D721Med (cell line): ENCODE measurements at regions not wholly inside any gene's neighbourhood (a gene's known extent, or its start where the extent isn't known, plus 50 kb on each side); places are given as distances from the start of the nearest gene placed in this dataset.

Experiments used
- DNase-seq: peaks from one replicate; pipeline ENCODE4 v3.0.0; 2011; ENCODE audit warnings: low spot score; ENCODE audit not compliant: insufficient read length
- FAIRE-seq: peaks from 2 replicates; lab custom pipeline; 2011; peaks lifted over from hg19 to GRCh38; lab: Jason Lieb, UNC
- CTCF ChIP-seq: IDR thresholded peaks from 2 replicates; pipeline ENCODE4 v1.5.1; 2012; ENCODE audit warnings: mild to moderate bottlenecking, control low read depth; ENCODE audit not compliant: insufficient read depth; ENCODE audit errors: missing control alignments

DNA sequence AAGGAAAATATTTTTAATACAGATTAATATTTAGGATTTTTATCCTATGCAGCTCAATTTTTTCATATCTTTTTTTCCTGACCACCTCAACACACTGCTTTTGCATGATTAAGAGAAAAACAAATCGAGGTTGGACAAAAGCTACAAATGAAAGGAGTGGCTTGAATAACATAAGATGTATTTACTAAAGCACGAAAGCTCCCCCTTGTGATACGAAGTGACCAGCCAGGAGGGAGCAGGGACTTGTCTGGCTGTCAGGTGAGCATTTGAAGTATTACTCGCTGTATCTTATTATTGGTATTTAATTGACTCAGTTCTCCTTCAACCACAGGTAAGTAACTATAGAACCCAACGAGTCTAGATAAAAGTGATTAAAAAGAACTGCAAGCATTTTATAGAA is 265.2 kb upstream of the PHF14 start:
- TF ChIP-seq CTCF, result peak; percentile 67
- FAIRE-seq (no peak), DNase-seq (no peak)

- no peak for DNase-seq
- no peak for FAIRE-seq
- no peak for TF ChIP-seq CTCF
These were observed 254.9 kb upstream of the PHF14 start for GRCh38 chr7:10718768-10719167.

DNA sequence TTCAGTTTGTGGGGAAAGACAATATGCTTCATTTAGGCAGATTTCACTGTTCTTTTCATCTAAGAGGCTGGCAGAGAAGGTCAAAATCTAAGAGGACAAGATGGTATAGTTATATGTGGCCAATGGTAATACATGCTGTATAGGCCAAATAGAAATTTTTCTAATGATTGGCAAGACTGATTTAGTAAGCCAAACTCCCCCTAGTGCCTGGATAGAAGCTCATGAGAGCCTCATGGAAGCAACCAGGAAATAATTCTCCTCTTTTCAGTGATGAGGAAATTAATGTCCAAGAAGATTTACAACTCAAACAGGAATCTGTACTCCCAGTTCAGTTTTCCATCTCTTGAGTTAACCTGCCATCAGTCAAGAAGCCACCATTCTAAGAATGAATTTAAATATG is 253.6 kb upstream of the PHF14 start:
- FAIRE-seq (no peak), DNase-seq (no peak)
- no peak for TF ChIP-seq CTCF

DNA sequence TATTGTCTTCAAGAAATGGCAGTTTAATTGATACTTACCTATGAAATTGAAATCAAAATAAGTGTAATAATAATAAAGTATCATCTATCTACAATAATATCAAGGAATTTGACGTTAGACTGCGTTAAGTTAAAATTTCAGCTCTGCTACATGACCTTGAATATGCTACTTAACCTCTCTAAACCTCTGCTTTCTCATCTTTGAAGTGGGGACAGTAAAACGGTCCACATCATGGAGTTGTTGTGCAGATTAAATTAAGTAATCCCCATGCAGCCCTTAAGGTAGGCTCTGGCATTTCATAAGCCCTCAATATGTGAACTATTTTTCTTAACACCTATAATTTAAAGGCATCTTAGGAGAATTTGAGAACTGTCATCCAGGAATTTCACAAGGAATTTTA is 252.4 kb upstream of the PHF14 start:
- no peak for DNase-seq
- no peak for TF ChIP-seq CTCF
- FAIRE-seq, result no peak

DNA sequence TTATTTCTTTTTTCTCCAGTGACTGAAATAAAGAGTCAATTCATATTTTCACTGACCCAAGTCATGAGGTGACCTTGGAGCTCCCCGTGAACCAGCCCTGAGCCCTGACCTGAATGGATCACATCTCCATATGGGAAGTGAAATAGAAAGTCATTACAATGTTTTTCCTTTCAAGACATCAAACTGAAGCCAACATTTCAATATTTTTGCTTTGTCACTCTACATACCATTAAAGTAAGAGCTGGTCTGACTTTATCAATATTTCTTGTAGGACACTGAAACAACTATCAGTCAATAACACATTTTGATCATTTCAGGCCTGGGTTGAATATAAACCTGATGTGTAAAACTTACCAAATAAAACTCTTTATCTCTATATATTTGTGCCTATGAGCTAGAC is 249.8 kb upstream of the PHF14 start:
- DNase-seq, result no peak
- no peak for FAIRE-seq
- no peak for TF ChIP-seq CTCF

DNA sequence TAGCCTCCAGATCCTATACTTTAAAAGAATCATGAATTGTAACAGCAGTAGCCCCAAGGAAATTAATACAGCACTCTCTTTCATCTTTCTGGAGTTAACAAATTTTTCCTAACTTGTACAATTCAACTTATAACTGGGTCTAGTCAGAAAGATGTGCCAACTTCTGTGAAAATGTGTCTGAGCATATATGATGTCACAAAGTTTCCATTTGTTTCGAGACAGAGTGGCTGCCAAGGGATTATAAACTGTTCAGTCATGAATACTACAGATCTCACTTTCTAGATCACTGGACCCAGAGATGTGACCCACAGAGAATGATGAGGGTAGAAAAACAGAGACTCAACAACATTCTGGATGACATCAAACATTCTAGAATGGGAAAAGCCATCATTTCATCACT is 249.2 kb upstream of the PHF14 start:
- no peak for FAIRE-seq
- DNase-seq, result no peak
- TF ChIP-seq CTCF, result no peak

- TF ChIP-seq CTCF, result no peak
- no peak for DNase-seq
These were observed 246.0 kb upstream of the PHF14 start for GRCh38 chr7:10727636-10728035.

More at GRCh38 chr7:10727636-10728035, 246.0 kb upstream of the PHF14 start:
- FAIRE-seq, result no peak
